Neural cell (in vitro differentiated cells): ENCODE measurements at regions not wholly inside any gene's neighbourhood (a gene's known extent, or its start where the extent isn't known, plus 50 kb on each side); places are given as distances from the start of the nearest gene placed in this dataset.

Source experiments
- H2AFZ ChIP-seq: fragments of 200-600, 300-800 bp; sonication (generic), shearing (Covaris generic); 2 replicates; pipeline ENCODE4 v1.6.0; 2014; ENCODE audit warnings: low read depth, mild to moderate bottlenecking, antibody characterized with exemption, low read length, moderate library complexity
- H3F3A ChIP-seq: fragments of 200-600 bp; shearing (Covaris generic); 2 replicates; pipeline ENCODE4 v1.6.1; 2016; ENCODE audit warnings: mild to moderate bottlenecking, moderate library complexity, mixed read lengths, antibody characterized with exemption, low read length; ENCODE audit not compliant: insufficient read depth, poor library complexity, severe bottlenecking
- H3K27ac ChIP-seq: fragments of 200-600, 300-800 bp; sonication (generic), shearing (Covaris generic); 2 replicates; pipeline ENCODE4 v1.5.1; 2014; ENCODE audit warnings: mild to moderate bottlenecking, low read length, moderate library complexity
- H3K27me3 ChIP-seq: fragments of 300-800, 200-600 bp; sonication (generic), shearing (Covaris generic); 2 replicates; pipeline ENCODE4 v1.6.0; 2014; ENCODE audit warnings: mild to moderate bottlenecking, low read depth, low read length, moderate library complexity; ENCODE audit not compliant: insufficient read depth
- H3K36me3 ChIP-seq: fragments of 300-800, 200-600 bp; sonication (generic), shearing (Covaris generic); 2 replicates; pipeline ENCODE4 v1.5.1; 2014; ENCODE audit warnings: mild to moderate bottlenecking, antibody characterized with exemption, low read length, moderate library complexity; ENCODE audit not compliant: insufficient read depth
- H3K4me2 ChIP-seq: fragments of 300-800, 200-600 bp; sonication (generic), shearing (Covaris generic); 2 replicates; pipeline ENCODE4 v1.6.0; 2014; ENCODE audit warnings: mild to moderate bottlenecking, low read length
- H3K4me3 ChIP-seq: fragments of 300-800, 200-600 bp; sonication (generic), shearing (Covaris generic); 2 replicates; pipeline ENCODE4 v1.5.1; 2014; ENCODE audit warnings: mild to moderate bottlenecking, low read length, moderate library complexity
- H3K79me2 ChIP-seq: fragments of 200-600 bp; shearing (Covaris generic); replicated peaks from 2 replicates; pipeline ENCODE4 v1.6.0; 2014; ENCODE audit warnings: mild to moderate bottlenecking, low read length, moderate library complexity; ENCODE audit not compliant: insufficient read depth
- H3K9ac ChIP-seq: fragments of 300-800, 200-600 bp; sonication (generic), shearing (Covaris generic); 2 replicates; pipeline ENCODE4 v1.6.1; 2016; ENCODE audit warnings: mild to moderate bottlenecking, low read length, mixed read lengths
- H3K9me2 ChIP-seq: fragments of 200-600 bp; shearing (Covaris generic); 2 replicates; pipeline ENCODE4 v1.6.1; 2016; ENCODE audit warnings: mild to moderate bottlenecking, low read length, mixed read lengths; ENCODE audit not compliant: insufficient read depth
- H3K9me3 ChIP-seq: fragments of 200-600, 300-800 bp; sonication (generic), shearing (Covaris generic); 2 replicates; pipeline ENCODE4 v1.6.1; 2016; ENCODE audit warnings: mild to moderate bottlenecking, mixed run types, low read length, moderate library complexity, mixed read lengths
- H4K20me1 ChIP-seq: fragments of 200-600 bp; shearing (Covaris generic); 2 replicates; pipeline ENCODE4 v1.6.1; 2016; ENCODE audit warnings: mild to moderate bottlenecking, mixed run types; ENCODE audit not compliant: insufficient read depth
- EP300 ChIP-seq: fragments of 450-650 bp; conservative IDR thresholded peaks from 2 replicates; pipeline ENCODE4 v1.6.1; 2014; ENCODE audit warnings: antibody characterized with exemption, mild to moderate bottlenecking, moderate library complexity; ENCODE audit not compliant: poor library complexity, severe bottlenecking
- EZH2 ChIP-seq: fragments of 200-600, 300-800 bp; shearing (Covaris generic), sonication (generic); IDR thresholded peaks from 2 replicates; pipeline ENCODE4 v1.6.1; 2014; ENCODE audit warnings: antibody characterized with exemption, low read length, borderline replicate concordance, mild to moderate bottlenecking; ENCODE audit not compliant: insufficient read depth, poor library complexity, severe bottlenecking
- MXI1 ChIP-seq: fragments of 450-650 bp; conservative IDR thresholded peaks from 2 replicates; pipeline ENCODE4 v1.6.1; 2014; ENCODE audit warnings: antibody characterized with exemption, mild to moderate bottlenecking; ENCODE audit not compliant: poor library complexity, severe bottlenecking
- POLR2AphosphoS5 ChIP-seq: IDR thresholded peaks from 2 replicates; pipeline ENCODE4 v1.6.1; 2012
- RAD21 ChIP-seq: fragments of 450-650 bp; conservative IDR thresholded peaks from 2 replicates; pipeline ENCODE4 v1.6.1; 2014; ENCODE audit warnings: antibody characterized with exemption, mild to moderate bottlenecking, moderate library complexity
- SMC3 ChIP-seq: fragments of 450-650 bp; conservative IDR thresholded peaks from 2 replicates; pipeline ENCODE4 v1.6.1; 2014; ENCODE audit warnings: antibody characterized with exemption, mild to moderate bottlenecking, moderate library complexity; ENCODE audit not compliant: poor library complexity
- TAF1 ChIP-seq: IDR thresholded peaks from 2 replicates; pipeline ENCODE4 v1.6.1; 2012; ENCODE audit warnings: low read depth
- TF ChIP-seq, protein P1 (sequence below): fragments of 450-650 bp; IDR thresholded peaks from 2 replicates; pipeline ENCODE4 v1.5.1; 2014; ENCODE audit warnings: antibody characterized with exemption, mild to moderate bottlenecking, moderate library complexity; ENCODE audit not compliant: poor library complexity, severe bottlenecking
- TF ChIP-seq, protein P2 (sequence below): IDR thresholded peaks from 2 replicates; pipeline ENCODE4 v1.6.1; 2012; ENCODE audit warnings: borderline replicate concordance

DNA sequence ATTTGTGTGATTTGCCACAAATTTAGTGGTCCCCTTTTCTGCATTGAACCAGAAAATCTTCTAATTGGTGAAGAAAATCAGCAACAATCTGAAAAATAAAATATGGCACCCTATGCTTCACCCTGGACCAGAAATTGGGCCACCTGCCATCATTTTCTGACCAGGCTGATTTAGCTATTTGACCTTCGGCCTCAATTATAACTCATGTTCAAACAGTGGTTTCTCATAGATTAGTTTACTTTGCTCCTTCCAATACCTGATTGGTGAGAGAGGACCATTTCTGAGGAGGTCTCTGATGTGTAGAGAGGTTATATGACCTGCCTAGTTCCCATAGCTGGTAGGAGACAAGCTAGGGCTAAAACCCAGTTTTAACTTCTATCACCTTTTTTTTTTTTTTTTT lies 59.0 kb downstream of the PTTG1 start:
- Histone ChIP-seq H3K4me2 (no peak overlapping the region), H3K36me3 (no peaks in the 10 kb centered on the region), H3K9ac (no peak overlapping the region), H3K27me3 (no peaks in the 10 kb centered on the region), H3K9me2 (no peaks in the 10 kb centered on the region), H3F3A (no peaks in the 10 kb centered on the region), H2AFZ (no peak overlapping the region), H3K27ac (no peak overlapping the region), H3K9me3 (no peaks in the 10 kb centered on the region), H4K20me1 (no peaks in the 10 kb centered on the region), H3K4me3 (no peak overlapping the region), H3K79me2 (no peaks in the 10 kb centered on the region)
- TF ChIP-seq SMC3: no peak
- TF ChIP-seq, protein P1, sequence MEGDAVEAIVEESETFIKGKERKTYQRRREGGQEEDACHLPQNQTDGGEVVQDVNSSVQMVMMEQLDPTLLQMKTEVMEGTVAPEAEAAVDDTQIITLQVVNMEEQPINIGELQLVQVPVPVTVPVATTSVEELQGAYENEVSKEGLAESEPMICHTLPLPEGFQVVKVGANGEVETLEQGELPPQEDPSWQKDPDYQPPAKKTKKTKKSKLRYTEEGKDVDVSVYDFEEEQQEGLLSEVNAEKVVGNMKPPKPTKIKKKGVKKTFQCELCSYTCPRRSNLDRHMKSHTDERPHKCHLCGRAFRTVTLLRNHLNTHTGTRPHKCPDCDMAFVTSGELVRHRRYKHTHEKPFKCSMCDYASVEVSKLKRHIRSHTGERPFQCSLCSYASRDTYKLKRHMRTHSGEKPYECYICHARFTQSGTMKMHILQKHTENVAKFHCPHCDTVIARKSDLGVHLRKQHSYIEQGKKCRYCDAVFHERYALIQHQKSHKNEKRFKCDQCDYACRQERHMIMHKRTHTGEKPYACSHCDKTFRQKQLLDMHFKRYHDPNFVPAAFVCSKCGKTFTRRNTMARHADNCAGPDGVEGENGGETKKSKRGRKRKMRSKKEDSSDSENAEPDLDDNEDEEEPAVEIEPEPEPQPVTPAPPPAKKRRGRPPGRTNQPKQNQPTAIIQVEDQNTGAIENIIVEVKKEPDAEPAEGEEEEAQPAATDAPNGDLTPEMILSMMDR: no peak
- no peak for TF ChIP-seq EZH2
- TF ChIP-seq EP300: no peak
- TF ChIP-seq TAF1: no peak

DNA sequence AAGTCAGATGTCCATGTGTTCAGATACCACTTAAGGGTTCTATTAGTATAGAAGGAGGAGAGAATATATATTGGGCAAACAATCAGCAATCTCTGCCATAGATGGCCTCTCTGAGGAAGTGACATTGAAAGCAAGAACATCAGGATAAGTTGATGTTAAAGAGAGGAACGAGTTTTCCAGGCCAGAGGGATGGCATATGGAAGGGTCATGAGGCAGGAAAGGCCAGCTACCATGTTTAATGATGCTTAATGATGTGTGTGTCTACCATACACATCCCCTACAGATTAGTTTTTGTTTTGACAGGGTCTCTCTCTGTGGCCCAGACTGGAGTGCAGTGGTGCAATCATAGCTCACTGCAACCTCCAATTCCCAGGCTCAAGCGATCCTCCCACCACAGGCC lies 63.0 kb downstream of the PTTG1 start:
- H3K9ac ChIP-seq: no peak overlapping the region
- no peak for TF ChIP-seq SMC3
- TF ChIP-seq, protein P2, sequence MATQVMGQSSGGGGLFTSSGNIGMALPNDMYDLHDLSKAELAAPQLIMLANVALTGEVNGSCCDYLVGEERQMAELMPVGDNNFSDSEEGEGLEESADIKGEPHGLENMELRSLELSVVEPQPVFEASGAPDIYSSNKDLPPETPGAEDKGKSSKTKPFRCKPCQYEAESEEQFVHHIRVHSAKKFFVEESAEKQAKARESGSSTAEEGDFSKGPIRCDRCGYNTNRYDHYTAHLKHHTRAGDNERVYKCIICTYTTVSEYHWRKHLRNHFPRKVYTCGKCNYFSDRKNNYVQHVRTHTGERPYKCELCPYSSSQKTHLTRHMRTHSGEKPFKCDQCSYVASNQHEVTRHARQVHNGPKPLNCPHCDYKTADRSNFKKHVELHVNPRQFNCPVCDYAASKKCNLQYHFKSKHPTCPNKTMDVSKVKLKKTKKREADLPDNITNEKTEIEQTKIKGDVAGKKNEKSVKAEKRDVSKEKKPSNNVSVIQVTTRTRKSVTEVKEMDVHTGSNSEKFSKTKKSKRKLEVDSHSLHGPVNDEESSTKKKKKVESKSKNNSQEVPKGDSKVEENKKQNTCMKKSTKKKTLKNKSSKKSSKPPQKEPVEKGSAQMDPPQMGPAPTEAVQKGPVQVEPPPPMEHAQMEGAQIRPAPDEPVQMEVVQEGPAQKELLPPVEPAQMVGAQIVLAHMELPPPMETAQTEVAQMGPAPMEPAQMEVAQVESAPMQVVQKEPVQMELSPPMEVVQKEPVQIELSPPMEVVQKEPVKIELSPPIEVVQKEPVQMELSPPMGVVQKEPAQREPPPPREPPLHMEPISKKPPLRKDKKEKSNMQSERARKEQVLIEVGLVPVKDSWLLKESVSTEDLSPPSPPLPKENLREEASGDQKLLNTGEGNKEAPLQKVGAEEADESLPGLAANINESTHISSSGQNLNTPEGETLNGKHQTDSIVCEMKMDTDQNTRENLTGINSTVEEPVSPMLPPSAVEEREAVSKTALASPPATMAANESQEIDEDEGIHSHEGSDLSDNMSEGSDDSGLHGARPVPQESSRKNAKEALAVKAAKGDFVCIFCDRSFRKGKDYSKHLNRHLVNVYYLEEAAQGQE: no peak
- no peak for TF ChIP-seq EZH2
- TF ChIP-seq TAF1: no peak
- no peak for TF ChIP-seq RAD21
- TF ChIP-seq EP300: no peak
- no peak for TF ChIP-seq MXI1
- no peak for TF ChIP-seq POLR2AphosphoS5
- TF ChIP-seq, protein P1: no peak
- H4K20me1 ChIP-seq: no peaks in the 10 kb centered on the region
- H3K4me3 ChIP-seq: no peak overlapping the region
- no peaks in the 10 kb centered on the region for H3K27me3 ChIP-seq
- H3K79me2 ChIP-seq: no peaks in the 10 kb centered on the region
- no peaks in the 10 kb centered on the region for H3K36me3 ChIP-seq
- no peaks in the 10 kb centered on the region for H3K9me2 ChIP-seq
- no peaks in the 10 kb centered on the region for H3K9me3 ChIP-seq
- H2AFZ ChIP-seq: no peak overlapping the region
- H3K4me2 ChIP-seq: no peak overlapping the region
- no peaks in the 10 kb centered on the region for H3F3A ChIP-seq
- H3K27ac ChIP-seq: no peak overlapping the region
